ENCODE measurements at regions not wholly inside any gene's neighbourhood (a gene's known extent, or its start where the extent isn't known, plus 50 kb on each side); places are given as distances from the start of the nearest gene placed in this dataset.

- TF ChIP-seq EZH2phosphoT487 (IDR thresholded peaks at IDR 0.05; ENCODE audit: insufficient read depth, low read depth) (no peak), EZH2 (IDR thresholded peaks at IDR 0.05; ENCODE audit: insufficient read depth, poor library complexity, severe bottlenecking) (no peak)
Observed at GRCh38 chr3:84077479-84077878, 881.3 kb upstream of the CADM2 start.
